GM18861 (cell line): ENCODE measurements at regions not wholly inside any gene's neighbourhood (a gene's known extent, or its start where the extent isn't known, plus 50 kb on each side); places are given as distances from the start of the nearest gene placed in this dataset.
A peak's percentile ranks its signal among the peaks of the same experiment; 100 is the strongest.

Experiments used
- ATAC-seq: cut with Tn5 transposase; IDR thresholded peaks from one replicate; pipeline ENCODE4 v1.9.1; 2021; ENCODE audit not compliant: unreplicated experiment

GRCh38 chr4:140316799-140317198 is 56.6 kb upstream of the SCOC start:
- ATAC-seq, result no peak

DNA sequence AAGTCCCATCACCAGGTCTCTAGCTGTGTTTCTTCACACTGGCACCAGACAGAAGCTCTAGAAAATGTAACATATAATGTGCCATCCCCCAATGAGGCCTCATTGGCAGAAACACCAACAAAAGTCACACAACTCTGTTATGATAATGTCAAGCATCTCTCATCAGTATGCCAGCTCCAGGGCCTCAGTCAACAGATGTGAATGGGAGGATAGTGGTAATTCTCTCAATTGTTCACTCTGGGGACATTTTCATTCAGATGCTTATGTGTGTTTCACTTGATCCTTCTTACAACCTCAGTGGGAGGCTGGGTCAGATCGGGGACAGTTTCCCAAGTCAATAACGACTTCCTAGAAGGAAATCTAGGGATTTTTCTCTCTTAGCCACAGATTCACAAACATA is 57.5 kb upstream of the SCOC start:
- ATAC-seq, result no peak

DNA sequence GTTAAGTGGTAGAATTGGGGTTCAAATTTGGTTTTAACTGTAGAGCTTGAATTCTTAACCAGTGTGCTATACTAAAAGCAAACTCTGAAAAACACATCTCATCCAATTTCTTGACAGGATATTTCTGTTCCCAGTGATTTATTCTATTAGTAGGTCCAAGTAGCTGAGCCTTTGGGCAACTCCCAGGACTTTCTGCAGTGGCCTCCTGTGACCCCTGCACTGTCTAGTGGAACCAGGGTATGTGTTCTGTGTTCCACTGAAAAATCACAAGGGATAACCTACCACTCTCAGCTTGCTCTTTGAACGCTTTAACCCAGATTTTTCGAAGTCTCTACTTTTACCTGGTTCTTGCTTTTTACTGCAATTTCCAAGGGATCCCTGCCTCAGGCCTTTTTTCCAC is 58.0 kb upstream of the SCOC start:
- ATAC-seq, result no peak

DNA sequence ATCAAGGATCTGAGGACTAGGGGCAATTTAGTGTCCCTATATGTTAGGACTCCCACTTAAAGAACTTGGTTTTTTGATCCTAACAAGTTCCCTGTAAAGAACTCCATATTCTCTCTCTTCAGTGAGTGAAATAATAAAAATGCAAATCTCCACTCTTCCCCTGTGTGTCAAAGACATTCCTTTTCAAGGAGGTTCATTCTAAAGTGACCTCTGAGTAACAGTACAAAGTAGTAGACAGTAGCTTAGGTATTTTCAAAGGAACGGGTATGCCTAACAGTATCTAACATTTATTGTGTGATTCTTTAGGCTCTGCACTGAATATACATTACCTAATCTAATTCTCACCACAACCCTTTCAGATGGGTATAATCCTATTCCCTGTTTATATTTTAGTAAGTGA is 58.4 kb upstream of the SCOC start:
- no peak for ATAC-seq

DNA sequence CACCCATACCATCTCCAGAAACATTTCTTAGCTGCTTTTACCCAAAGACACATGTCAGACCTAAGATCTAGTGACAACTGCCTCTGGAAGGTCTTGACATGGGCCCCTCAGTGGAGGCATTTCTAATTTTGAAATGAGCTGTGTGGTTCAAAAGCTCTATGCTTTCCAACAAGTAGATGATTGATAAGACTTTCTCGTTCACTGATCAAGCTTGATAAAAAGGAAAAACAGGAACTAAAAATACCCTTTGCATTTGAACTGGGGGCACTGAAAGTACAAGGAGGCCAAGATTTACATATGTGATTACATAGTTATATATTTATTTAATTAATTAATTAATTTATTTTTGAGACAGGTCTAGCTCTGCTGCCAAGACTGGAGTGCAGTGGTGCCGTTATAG is 61.3 kb upstream of the SCOC start:
- ATAC-seq, result peak; percentile 60

- ATAC-seq, result no peak
Observed at GRCh38 chr4:140311257-140311835, 62.1 kb upstream of the SCOC start.

GRCh38 chr4:140309124-140309870 is 64.1 kb upstream of the SCOC start:
- ATAC-seq, result no peak

DNA sequence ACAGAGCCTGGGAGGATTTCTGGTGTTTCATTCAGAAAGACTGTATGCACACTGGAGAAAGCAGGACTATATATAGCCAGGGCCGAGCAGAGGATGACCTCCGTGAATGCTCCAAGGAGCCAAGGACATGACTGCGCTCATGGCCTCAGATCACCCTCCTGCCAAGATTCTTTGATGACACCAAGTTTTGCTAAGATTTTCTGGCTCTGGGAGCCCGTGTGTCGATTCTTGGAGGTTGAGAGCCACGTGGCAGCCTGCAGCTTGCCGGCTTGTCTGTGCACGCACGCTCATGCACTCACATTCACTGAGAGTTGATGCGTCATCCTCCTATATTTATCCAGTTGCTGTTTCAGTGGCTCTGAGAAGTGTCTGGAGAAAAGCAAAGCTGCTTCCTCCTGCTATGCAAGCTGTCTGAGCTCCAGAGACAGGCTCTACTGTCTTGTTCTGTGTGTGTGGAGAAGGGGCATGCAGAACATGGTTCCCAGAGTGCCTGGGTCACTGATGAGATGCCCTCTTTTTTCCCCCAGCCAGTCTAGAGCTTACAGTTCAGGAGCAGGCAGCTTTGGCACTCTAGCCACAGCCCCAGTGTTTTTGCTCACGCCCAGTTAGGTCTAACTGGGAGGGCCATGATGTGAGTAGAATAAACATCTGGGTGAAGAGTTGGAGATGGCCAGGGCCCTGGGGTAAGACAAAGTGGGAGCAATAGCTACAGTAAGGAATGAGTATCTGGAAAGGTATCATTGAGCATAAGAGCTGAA is 64.9 kb upstream of the SCOC start:
- no peak for ATAC-seq

- no peak for ATAC-seq
Observed at GRCh38 chr4:140305053-140305452, 68.4 kb upstream of the SCOC start.

DNA sequence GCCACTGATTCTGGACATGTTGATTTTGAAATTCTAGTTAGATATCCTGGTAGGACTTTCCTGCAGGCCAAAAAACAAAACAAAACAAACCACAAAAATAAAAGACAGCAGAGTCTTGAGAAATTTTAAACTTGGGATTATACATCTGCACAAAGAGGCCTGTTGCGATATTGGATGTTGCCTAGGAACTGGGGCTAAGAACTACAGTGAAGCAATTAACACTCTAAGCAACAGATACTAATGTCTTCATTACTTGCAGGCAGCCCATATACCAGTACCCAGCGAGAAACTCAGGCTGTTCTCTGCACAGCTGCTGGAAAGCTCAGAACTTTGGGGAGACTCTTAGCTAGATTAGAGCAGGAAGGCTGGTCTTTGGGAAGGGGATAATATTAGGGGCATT is 69.1 kb upstream of the SCOC start:
- ATAC-seq, result no peak

GRCh38 chr4:140302151-140302859 is 71.1 kb upstream of the SCOC start:
- no peak for ATAC-seq

DNA sequence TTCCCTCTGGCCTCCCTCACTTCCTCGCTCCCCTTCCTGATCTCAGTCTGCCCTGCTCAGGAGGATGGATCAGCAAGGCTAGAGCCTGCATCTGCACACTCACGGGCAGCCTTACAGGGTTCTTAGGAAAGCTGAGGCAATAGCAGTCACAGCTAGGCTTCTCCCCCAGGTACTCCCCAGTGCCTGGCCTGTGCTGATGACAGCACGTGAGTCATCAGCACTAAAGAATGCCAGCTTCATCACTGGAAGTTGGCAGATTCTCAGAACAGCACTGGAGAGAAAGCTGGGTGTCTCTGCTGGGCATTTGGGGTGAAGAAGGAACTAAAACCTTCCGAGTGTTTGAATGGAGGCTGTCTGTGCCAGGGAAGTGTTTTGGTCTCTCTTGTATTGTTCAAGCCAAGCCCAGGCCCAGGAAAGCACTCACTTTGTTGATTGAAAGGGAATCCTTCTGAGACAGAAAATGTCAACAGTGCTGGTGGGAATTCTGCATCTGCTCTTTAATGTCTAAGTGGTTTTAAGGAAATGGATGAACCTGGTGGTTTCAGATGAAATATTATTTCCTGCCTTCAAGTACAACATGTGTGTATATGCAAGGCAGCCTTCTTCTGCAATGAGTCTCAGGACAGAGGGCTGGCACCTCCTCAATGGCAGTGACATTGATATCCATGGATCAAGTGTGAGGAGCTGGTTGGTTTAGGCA is 73.0 kb upstream of the SCOC start:
- ATAC-seq, result no peak

DNA sequence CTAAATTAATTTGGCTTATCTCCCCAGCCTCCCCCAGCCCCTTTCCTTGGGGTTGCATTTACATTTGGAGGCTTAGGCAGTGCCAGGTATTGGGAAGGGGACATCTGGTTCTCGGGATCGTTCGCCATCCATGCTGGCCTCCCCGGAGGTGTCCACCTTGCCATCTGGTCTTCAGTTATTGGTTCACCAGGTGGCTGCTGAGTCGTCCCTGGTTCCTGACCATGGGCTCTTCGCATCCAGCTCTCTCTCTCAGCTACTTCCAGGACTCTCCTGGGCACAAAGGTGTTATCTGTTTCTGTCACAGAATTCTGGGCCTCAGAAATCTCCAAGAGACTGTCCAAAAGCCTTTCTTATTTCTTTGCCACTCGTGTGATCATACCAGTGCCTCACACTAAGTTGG is 75.4 kb upstream of the SCOC start:
- ATAC-seq, result no peak

DNA sequence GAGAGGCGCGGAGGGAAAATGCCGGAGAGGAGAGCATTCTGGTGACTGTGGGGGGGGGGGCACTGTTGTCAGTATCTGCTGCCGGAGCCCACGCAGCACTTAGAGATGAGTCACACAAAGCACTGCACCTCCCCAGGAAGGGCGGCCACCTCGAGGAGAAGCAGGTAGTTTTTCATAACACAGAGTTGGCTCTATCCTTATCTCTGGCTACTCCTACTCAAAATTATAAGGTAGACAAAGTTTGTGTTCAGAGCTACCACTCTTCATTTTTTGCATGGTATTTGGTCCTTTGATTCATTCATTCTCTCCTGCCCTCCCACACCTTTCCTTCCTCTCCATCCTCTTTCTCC is 76.2 kb upstream of the SCOC start:
- ATAC-seq, result no peak

DNA sequence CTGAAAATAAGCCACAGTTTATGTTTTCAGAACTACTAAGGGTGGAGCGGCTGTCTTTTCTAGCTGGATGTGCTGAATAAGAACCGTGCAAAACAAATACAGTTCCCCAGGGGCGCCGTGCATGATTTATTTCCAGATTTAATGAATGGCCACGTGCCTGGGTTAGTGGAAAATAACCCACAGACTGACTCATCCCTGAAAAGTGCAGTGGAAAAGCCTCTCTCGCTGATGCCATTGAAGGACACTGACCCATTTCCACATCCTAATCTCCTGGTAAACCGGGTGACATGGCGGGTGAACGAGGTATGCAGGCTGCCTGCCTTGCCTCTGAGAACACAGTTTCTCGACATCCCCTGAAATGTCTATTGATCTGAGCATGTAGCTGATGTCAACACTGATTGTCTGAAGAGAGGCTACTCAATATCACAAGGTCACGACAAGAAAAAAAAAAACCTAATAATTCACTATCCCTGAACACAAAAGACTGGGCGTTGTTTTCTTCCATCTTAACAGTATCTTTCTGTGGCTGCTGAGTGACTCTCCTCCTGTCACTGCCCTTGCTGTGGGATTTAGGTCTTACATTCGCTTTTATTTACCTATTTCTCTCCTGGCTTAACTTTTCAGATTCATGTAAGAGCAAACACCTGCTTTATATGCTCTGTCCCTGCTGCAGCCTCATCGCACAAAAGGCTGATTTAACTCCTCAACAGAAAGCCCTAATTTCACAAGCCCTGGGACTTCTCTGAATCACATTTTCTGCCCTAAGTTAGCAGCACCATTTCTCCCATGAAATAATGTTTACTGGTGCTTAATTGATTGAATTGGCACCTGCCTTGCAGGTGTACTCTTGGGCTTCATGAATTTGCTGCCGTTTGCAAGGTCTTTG is 76.9 kb upstream of the SCOC start:
- ATAC-seq, result no peak

- no peak for ATAC-seq
Observed at GRCh38 chr4:140293979-140294378, 79.5 kb upstream of the SCOC start.

DNA sequence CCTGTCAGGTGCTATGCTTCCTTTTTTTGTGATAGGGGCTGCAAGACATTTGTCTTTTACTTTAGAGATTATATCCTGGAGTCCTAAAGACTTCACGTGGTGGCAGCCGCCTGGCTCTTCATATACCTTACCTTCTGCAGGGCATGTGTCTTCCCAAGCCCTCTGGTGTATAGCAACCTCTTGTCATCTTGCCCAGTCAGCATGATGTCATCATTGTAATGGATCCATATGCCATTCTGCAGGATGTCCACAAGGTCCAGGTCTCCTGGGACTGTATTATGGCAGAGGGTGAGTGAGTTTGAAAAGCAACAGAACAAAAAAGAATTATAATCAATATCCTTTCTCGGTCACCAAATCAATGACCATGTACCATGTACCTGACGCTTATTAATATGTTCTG is 82.2 kb upstream of the SCOC start:
- ATAC-seq, result no peak

DNA sequence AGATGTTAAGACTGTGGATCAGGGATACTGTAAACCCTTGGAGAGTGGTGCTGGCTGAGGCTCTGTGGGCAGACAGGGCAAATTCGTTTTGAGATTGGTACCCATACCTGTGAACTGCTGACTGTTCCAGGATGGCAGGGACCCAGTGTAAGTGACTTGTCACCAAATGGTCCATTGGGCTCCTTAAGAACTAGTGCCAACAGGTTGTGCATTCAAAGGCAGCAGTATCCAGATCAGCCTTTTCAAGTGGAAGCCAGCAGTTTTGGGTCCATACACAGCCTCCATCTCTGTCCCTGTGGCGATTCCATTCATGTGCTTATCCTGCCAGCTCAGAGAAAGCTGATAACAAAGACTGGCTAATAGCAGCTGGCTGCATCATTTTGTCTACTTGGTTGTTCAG is 84.0 kb upstream of the SCOC start:
- ATAC-seq, result no peak

- no peak for ATAC-seq
Observed at GRCh38 chr4:140286456-140286855, 87.0 kb upstream of the SCOC start.

DNA sequence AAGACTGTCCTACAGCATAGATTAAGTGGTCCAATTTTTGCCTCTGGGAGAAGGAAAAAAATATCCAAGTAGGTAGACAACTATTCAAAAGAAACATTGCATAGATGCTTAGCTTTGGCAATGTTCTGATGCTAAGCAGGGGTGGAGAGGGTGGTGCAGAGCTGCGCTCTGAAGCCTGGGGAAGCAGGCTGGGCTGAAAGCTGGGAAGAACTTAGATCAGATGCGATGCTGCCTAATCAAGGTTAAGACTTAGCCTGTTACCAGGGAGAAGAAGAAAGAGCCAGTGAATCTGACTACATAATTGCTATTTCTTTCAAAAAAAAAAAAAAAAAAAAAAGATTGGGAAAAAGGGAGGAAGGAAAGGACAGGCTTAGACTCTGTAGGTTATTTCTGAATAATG is 89.0 kb upstream of the SCOC start:
- ATAC-seq, result no peak
